ENCODE measurements at regions not wholly inside any gene's neighbourhood (a gene's known extent, or its start where the extent isn't known, plus 50 kb on each side); places are given as distances from the start of the nearest gene placed in this dataset.

GRCh38 chr11:43130616-43131015 is 181.2 kb upstream of the API5 start:
- no peak overlapping the region for H3K27ac ChIP-seq (ENCODE audit: low read depth, low read length, poor library complexity, severe bottlenecking)
- no peaks in the 10 kb centered on the region for H3K9me3 ChIP-seq (ENCODE audit: low read length)
- POLR2A ChIA-PET: no interaction called here
- no peaks in the 10 kb centered on the region for H3K79me2 ChIP-seq (ENCODE audit: insufficient read depth, low read depth, low read length)
- DNase-seq (ENCODE audit: low spot score): no peak
- intact Hi-C loops (cut with micrococcal nuclease; ENCODE audit: unreplicated experiment): no loop called here
- no peak overlapping the region for H3K4me3 ChIP-seq (ENCODE audit: low read depth, low read length, poor library complexity, severe bottlenecking)
- no peak for TF ChIP-seq EZH2phosphoT487 (IDR thresholded peaks at IDR 0.05; ENCODE audit: borderline replicate concordance, low read depth, low read length)
- no peak for TF ChIP-seq CTCF (conservative IDR thresholded peaks at IDR 0.05; ENCODE audit: low read length)
- H3K4me2 ChIP-seq (ENCODE audit: low read length): no peak overlapping the region
- CTCF ChIA-PET (ENCODE audit: unreplicated experiment): no interaction called here
- no peaks in the 10 kb centered on the region for H3K4me1 ChIP-seq (ENCODE audit: insufficient read depth, low read length, poor library complexity, severe bottlenecking)
- H3K9me2 ChIP-seq (ENCODE audit: insufficient read depth, low read length): no peaks in the 10 kb centered on the region
- H3K36me3 ChIP-seq (ENCODE audit: insufficient read depth, low read length): no peaks in the 10 kb centered on the region
- H2AFZ ChIP-seq (ENCODE audit: low read length): no peak overlapping the region
- no peaks in the 10 kb centered on the region for H4K20me1 ChIP-seq (ENCODE audit: insufficient read depth, low read length)
- BruUV-seq (replicated peaks): no TSS peak

- H3K4me3 ChIP-seq (ENCODE audit: low read depth, low read length, poor library complexity, severe bottlenecking): no peak overlapping the region
- H4K20me1 ChIP-seq (ENCODE audit: insufficient read depth, low read length): no peaks in the 10 kb centered on the region
- no TSS peak for BruUV-seq (replicated peaks)
- H3K9me2 ChIP-seq (ENCODE audit: insufficient read depth, low read length): no peaks in the 10 kb centered on the region
- no peak for DNase-seq (ENCODE audit: low spot score)
- TF ChIP-seq EZH2phosphoT487 (IDR thresholded peaks at IDR 0.05; ENCODE audit: borderline replicate concordance, low read depth, low read length): no peak
- TF ChIP-seq CTCF (conservative IDR thresholded peaks at IDR 0.05; ENCODE audit: low read length): no peak
- no peaks in the 10 kb centered on the region for H3K79me2 ChIP-seq (ENCODE audit: insufficient read depth, low read depth, low read length)
- H3K4me2 ChIP-seq (ENCODE audit: low read length): no peak overlapping the region
- POLR2A ChIA-PET: no interaction called here
- no peaks in the 10 kb centered on the region for H3K9me3 ChIP-seq (ENCODE audit: low read length)
- no peak overlapping the region for H3K27ac ChIP-seq (ENCODE audit: low read depth, low read length, poor library complexity, severe bottlenecking)
- intact Hi-C loops (cut with micrococcal nuclease; ENCODE audit: unreplicated experiment): no loop called here
- no peak overlapping the region for H2AFZ ChIP-seq (ENCODE audit: low read length)
- CTCF ChIA-PET (ENCODE audit: unreplicated experiment): no interaction called here
- no peaks in the 10 kb centered on the region for H3K4me1 ChIP-seq (ENCODE audit: insufficient read depth, low read length, poor library complexity, severe bottlenecking)
- H3K36me3 ChIP-seq (ENCODE audit: insufficient read depth, low read length): no peaks in the 10 kb centered on the region
These were observed 175.7 kb upstream of the API5 start for GRCh38 chr11:43135966-43136534.

GRCh38 chr11:43138621-43139140 is 173.1 kb upstream of the API5 start:
- H3K9me3 ChIP-seq (ENCODE audit: low read length): no peaks in the 10 kb centered on the region
- no peaks in the 10 kb centered on the region for H4K20me1 ChIP-seq (ENCODE audit: insufficient read depth, low read length)
- H3K4me1 ChIP-seq (ENCODE audit: insufficient read depth, low read length, poor library complexity, severe bottlenecking): no peaks in the 10 kb centered on the region
- no peak overlapping the region for H3K4me2 ChIP-seq (ENCODE audit: low read length)
- H3K36me3 ChIP-seq (ENCODE audit: insufficient read depth, low read length): no peaks in the 10 kb centered on the region
- BruUV-seq (replicated peaks): no TSS peak
- no peaks in the 10 kb centered on the region for H3K9me2 ChIP-seq (ENCODE audit: insufficient read depth, low read length)
- no peak for TF ChIP-seq EZH2phosphoT487 (IDR thresholded peaks at IDR 0.05; ENCODE audit: borderline replicate concordance, low read depth, low read length)
- TF ChIP-seq CTCF (conservative IDR thresholded peaks at IDR 0.05; ENCODE audit: low read length): no peak
- POLR2A ChIA-PET: no interaction called here
- H3K4me3 ChIP-seq (ENCODE audit: low read depth, low read length, poor library complexity, severe bottlenecking): no peak overlapping the region
- no peak overlapping the region for H3K27ac ChIP-seq (ENCODE audit: low read depth, low read length, poor library complexity, severe bottlenecking)
- CTCF ChIA-PET (ENCODE audit: unreplicated experiment): no interaction called here
- no peaks in the 10 kb centered on the region for H3K79me2 ChIP-seq (ENCODE audit: insufficient read depth, low read depth, low read length)
- intact Hi-C loops (cut with micrococcal nuclease; ENCODE audit: unreplicated experiment): no loop called here
- H2AFZ ChIP-seq (ENCODE audit: low read length): no peak overlapping the region
- DNase-seq (ENCODE audit: low spot score): no peak

Data from OCI-LY7 (cell line).